EL (cell line): ENCODE measurements at regions not wholly inside any gene's neighbourhood (a gene's known extent, or its start where the extent isn't known, plus 50 kb on each side); places are given as distances from the start of the nearest gene placed in this dataset.

Experiments used
- DNase-seq: peaks from one replicate; pipeline ENCODE4 v3.0.0-alpha.2; 2016

GRCh38 chr17:77670173-77670572, 288.3 kb upstream of the TNRC6C start:
- no peak for DNase-seq

GRCh38 chr17:77674358-77674757, 284.1 kb upstream of the TNRC6C start:
- no peak for DNase-seq

DNA sequence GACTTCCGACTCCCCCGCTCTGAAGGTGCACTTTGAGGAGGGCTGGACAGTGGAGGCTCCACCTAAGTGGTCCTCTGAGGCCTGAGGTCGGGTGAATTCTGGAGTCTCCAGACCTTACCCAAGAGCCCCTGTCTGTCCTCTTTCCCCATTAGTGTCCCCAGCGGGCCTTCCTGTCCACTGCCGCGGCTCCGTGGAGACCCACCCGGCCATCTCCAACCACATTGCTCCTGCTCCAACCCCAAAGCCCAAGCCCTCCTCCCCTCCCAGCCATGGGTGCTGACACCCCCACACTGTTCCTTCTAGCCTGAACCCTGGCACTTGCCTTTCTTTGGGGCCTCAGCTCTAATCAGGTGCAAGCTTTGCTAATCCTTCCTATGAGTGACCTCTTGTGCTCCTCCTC, 283.1 kb upstream of the TNRC6C start:
- DNase-seq = no peak

GRCh38 chr17:77675816-77676215, 282.7 kb upstream of the TNRC6C start:
- no peak for DNase-seq

GRCh38 chr17:77676237-77676661, 282.3 kb upstream of the TNRC6C start:
- no peak for DNase-seq

DNA sequence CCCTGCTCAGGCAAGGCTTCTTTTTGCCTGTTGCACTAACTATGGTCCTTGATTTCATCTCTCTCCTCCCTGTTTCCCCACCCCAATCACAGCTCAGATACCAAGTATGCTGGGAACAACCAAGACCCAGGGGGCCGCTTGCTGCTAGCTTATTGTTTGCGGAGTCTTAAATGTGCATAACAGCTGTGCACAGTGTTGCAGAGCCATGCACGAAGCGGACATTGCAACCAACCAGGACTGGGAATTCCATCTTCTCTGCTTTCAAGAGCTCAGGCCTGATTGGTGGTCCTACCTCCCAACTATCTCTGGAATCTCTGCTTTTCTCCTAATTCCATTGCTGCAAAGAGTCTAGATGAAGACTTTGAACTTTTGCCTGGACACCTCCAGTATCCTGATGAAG, 281.3 kb upstream of the TNRC6C start:
- no peak for DNase-seq

DNA sequence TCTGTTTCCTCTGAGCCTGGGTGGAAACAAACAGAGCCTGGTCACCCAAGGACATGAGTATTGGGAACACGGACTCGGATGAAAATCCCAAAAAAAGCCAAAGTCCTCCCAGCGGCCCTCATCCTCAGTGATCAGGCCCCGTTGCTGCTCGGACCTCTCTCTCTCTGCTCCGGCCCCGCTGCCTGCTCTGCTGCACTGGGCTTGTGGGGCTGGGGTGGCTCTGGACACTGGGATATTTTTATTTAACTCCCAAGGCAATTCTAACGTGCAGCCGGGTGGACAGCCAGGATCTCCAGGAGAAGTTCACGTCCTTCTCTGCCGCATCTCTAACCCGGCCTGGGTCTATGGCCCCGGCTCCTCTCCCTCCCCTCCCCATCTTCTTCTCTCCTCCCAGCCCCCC, 280.9 kb upstream of the TNRC6C start:
- no peak for DNase-seq

GRCh38 chr17:77679589-77679988, 278.9 kb upstream of the TNRC6C start:
- DNase-seq = no peak

DNA sequence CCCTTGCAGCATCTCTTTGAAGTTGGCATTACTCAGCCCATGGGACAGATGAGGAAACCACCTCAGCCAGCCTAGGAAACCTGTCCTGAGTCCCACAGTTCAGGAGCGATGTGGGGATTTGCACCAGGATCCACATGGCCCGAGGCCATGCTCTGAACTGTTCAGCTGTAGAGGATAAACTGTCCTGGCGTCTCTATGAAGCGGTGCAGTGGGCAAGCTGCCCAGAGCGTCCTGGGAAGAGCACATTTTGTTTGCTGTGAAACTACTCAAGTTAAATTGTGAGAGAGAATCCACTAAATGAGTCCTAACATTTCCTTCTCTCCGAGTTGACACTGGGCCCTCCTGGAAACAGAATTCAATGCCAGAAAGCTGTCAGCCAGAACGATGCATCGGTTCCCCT, 276.6 kb upstream of the TNRC6C start:
- DNase-seq = no peak

DNA sequence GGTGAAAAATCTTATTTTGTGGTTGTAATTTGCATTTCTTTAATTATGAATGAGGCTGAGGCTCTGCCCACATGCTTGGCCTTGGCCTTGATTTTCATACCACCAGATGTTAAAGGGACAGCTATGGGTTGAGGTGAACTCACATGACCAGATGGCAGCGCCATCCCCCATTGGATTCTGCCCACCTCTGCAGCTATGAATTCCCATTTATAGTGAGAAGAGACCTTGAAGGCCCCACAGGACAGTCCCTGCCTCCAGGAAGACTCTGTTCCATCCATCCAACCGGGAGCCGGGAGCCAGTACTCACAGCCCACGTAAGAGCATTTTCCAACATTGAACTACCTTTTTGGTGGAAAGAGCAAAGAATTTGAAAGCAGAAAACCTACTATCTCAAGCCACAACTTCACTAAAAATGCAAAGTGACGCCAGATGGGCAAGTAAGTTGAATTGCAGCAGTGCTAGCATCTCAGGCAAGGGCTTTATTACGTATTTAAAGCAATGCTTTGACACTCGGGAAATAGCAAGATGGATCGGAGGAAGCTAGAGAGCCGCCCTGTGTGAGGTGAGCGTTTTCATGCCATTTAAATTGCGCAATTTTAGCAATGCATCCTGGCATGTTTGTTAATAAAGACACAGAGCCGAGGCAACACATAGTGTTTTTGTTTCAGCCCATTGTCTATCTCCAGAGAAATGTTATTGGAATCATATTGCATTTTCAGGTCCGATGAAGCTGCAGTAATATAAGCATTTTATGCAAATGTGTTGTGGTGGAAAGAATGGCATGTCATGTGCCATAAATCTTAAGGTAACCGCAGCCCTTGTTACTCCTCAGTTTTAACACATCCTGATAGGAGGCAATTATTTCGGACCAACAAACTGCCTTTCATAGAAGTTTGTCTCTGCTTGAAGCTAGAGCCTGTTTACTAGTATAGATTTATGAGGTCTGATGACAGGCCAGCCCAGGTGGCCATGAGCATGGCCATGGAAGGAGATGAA, 273.4 kb upstream of the TNRC6C start:
- no peak for DNase-seq

GRCh38 chr17:77685881-77686486, 272.5 kb upstream of the TNRC6C start:
- no peak for DNase-seq

- no peak for DNase-seq
Observed at GRCh38 chr17:77686903-77687302, 271.6 kb upstream of the TNRC6C start.

GRCh38 chr17:77687417-77687816, 271.1 kb upstream of the TNRC6C start:
- no peak for DNase-seq

GRCh38 chr17:77687921-77688320, 270.6 kb upstream of the TNRC6C start:
- DNase-seq = no peak

DNA sequence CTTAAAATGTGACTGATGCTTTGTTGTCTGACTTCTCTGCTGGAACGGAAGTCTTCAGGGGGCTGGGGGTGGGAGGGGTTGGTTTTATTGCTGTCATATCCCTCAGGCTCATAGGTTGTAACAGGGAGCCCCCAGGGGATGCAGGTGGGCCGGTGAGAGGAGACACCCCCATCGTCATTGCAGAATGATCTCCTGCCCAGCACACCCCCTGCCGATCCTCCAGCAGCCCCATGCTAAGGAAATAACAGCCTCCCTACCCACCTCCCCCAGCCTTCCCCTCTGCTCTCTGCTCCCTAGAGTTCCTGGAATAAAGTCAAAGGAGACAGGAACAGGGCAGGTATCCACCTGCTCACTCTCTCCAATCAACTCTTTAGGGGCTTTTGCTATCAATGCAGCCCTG, 270.1 kb upstream of the TNRC6C start:
- no peak for DNase-seq

GRCh38 chr17:77690271-77691161, 268.0 kb upstream of the TNRC6C start:
- no peak for DNase-seq

GRCh38 chr17:77691216-77692085, 267.1 kb upstream of the TNRC6C start:
- DNase-seq = no peak

- DNase-seq = peak; percentile 27
Observed at GRCh38 chr17:77692571-77693161, 265.8 kb upstream of the TNRC6C start.

GRCh38 chr17:77693301-77693700, 265.2 kb upstream of the TNRC6C start:
- no peak for DNase-seq

DNA sequence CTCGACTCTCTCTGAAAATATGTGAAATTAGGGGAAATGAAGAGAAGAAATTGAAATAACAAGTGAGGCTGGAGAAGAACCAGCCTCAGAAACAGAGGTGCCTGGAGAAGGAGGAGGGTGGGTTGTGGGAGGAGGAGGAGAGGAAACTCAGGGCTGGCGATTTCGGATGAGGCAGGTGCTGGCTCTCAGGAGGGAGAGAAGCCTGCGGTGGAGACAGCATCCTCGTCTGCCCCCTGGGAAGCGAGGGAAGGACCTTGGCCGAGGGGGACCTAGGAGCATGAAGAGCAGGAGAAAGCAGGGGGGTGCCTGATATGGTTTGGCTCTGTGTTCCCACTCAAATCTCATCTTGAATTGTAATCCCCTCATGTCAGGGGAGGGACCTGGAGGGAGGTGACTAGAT, 264.7 kb upstream of the TNRC6C start:
- DNase-seq = no peak
